ENCODE measurements at regions not wholly inside any gene's neighbourhood (a gene's known extent, or its start where the extent isn't known, plus 50 kb on each side); places are given as distances from the start of the nearest gene placed in this dataset.

DNA sequence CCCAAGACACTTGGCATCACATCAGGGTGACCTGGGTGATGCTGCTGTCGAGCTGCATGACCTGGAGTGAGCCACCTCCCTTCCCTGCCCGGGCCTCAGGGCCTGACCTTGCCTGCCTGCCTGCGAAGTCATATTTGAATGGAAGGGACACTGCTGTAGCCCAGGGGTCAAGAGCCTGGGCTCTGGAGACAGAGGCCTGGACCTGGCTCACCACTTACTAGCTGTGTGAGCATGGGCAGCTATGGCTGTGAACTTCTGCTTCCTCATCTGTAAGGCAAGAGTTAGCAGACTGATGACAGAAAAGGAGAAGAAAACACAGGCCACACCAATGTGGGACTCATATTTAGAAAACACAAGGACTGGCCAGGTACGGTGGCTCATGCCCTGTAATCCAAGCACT lies 118.7 kb downstream of the ZFP36L2 start:
- no peak for DNase-seq (ENCODE audit: low read depth)

DNA sequence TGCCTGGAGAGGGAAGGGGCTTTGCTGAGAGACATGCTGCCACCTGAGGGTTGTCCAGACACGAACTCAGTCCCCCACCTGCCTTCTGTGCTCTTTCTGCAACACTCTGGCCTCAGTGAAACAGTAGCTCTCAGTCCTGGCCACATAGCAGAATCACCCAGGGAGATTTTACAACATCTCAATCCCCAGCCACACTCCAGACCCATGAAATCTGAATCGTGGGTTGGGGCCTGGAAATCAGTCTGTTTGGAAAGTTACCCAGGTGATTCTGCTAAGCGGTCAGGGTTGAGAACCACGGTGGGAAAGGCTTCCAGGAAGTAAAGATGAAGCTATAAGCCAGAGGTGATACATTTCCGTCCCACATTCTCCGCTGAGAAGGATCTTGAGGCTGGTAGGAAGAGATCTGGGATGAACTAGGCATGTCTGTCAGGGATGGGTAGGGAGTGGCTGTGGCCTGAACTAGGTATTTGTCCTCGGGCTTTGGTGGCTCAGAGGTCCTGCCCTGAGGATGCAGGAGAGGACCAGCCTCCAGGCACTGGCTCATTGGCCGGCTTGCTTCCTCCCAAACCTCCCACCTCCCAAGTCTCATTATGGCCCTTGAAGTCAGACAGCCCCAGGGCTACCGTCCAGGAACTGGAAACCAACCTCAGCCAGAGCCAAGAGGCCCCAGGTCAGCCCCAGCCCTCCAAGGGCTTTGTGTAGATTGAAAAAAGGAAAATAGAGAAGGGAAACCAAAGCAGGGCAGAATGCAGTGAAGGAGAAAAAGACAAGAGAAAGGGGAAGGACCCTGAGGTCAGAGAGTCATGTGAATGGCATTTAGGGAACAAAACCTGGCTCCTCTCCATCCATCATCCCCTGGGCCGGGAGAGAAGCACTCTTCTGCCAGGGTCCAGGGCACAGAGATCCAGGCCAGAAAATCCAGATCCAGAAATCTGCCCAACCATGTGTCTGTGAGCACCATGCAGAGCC lies 119.6 kb downstream of the ZFP36L2 start:
- no peak for DNase-seq (ENCODE audit: low read depth)

DNA sequence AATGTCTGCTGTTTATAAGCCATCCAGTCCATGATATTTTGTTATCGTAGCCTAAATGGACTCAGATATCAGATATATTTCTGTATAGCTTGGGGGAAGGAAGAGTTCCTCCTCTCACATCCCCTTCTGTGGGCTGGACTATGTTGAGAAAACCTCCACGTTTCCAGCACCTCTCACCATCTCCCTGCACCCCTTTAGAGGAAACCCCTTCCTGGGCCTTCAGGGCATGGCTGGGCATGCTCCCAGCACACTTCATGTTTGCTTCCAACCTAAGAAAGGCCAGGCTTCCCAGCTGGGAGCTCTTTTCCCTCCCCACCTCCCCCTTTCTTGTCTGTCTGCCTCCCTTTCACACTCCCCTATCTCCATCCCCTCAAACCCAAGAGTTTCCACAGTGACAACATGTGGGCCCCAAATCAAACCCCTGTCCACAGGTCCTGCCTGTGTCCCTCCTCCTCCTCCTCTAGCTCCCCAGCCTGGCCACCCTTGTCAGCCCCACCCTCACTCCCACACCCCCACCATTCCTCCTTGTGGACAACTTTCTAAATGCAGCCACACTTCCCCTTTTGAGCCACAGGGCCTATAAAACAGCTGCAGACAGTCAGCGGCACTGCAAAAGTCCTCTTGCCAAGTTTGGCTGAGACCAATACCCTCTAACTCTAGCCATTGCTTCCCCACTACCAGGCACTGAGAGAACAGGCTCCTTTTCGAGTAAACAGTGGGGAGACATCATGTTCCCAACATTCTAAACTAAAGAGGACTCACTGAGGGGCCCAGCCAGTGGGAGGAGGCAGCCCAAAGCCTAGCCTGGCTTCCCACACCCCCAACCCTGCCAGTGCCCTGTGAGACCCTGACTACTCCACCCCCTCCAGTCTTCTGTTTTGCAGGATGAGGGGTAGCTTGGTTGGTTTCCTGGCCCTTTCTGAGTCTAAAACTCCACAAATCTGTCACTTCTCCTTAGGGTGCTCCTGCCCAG lies 120.5 kb downstream of the ZFP36L2 start:
- no peak for DNase-seq (ENCODE audit: low read depth)

DNA sequence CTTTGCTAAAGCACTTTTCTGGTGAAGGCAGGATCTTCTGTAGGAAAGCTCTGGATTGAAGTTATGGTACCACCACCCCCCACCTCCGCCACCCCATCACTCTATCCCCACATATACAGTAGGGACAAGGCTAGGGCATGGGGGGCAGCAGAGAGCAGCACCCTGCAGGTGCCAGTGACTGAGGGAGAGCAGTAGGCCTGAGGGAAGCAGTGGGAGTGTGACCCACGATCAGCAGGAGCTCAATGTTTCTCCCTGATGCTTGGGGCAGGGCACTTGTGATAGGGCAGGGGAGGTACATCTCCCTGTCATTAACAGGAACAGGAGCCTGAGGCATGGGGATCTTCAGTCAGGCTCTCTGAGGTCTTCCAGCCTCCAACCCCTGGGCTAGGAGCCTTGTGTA lies 121.6 kb downstream of the ZFP36L2 start:
- no peak for DNase-seq (ENCODE audit: low read depth)

DNA sequence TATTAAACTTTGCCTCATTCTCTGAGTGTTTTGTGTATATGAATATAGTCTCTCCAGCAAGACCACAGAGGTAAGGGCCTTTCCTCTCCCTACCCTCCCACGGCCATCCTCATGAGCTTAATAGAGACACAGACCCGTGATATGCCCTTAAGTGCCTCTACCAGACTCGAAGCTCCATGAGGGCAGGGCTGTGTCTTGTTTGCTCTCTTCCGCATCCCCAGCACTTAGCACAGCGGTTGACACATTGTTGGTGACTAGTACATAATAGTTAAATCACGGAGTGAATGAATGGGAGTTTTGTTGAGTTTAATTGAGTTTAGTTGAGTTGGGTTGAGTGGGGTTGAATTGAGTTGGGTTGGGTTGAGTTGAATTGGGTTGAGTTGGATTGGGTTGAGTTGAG lies 122.3 kb downstream of the ZFP36L2 start:
- no peak for DNase-seq (ENCODE audit: low read depth)

DNA sequence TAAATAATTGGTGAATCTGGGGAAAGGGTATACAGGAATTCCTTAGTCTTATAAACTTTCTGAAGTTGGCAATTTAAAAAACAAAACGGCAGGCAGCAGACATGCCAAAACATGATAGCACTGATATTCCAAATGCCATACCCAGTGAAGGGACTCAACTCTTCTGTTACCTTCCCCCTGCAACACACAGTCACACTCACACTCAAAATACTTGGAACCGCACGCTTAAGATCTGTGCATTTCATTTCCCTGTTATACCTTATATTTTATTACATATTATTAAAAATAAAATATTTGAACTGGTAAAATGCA lies 123.4 kb downstream of the ZFP36L2 start:
- DNase-seq (ENCODE audit: low read depth), result no peak

DNA sequence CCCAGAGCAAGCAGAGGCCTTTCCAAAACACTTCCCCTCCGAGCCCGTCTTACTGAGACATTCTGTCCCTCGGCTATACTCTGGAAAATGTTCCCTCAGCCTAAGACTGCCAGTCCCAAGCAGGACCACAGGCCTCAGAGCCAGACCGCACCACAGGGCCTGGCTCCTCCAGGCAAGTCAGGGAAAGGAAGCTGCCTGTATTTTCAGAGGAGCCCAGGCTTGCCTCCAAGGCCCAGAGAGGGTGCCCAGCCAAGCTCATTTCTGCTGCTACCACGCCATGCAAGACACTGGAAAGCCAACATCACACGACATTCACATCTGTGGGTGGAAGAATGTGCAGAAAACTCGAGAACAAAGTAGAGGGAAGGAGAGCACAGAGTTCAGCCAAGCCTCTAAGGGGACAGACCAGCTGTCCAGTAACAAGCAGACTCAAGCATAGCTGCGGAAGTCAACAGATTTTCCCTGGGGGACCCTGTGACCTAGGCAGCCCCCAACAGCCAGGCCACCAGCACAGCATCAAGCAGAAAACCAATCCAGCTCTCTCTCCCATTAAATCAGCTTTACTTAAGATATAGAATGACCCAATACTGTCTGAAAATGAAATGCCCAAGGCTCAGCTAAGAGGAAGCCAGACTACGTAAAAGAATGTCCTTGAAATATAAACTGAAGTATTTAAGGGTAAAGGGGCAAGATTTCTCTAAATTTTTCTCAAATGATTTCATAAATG lies 123.9 kb downstream of the ZFP36L2 start:
- no peak for DNase-seq (ENCODE audit: low read depth)

DNA sequence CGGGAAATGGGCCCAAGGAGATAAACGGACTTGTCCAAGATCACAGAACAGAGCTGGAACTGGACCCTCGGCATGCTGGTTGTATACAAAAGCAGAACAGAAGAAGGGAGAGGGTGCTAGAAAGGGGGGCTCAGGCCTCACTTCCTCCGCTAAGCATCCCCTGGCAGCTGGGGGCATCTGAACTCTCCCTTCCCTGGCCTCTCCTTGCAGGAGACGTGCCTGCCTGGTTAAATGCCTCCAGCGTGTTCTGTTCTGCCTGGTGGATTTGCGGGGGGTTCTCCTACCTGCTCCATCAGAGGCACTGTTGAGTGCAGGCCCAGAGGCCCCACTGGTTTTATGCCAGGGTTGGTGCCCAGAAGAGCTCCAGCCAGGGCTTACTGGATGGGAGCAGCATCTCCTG lies 124.7 kb downstream of the ZFP36L2 start:
- DNase-seq (ENCODE audit: low read depth), result no peak

DNA sequence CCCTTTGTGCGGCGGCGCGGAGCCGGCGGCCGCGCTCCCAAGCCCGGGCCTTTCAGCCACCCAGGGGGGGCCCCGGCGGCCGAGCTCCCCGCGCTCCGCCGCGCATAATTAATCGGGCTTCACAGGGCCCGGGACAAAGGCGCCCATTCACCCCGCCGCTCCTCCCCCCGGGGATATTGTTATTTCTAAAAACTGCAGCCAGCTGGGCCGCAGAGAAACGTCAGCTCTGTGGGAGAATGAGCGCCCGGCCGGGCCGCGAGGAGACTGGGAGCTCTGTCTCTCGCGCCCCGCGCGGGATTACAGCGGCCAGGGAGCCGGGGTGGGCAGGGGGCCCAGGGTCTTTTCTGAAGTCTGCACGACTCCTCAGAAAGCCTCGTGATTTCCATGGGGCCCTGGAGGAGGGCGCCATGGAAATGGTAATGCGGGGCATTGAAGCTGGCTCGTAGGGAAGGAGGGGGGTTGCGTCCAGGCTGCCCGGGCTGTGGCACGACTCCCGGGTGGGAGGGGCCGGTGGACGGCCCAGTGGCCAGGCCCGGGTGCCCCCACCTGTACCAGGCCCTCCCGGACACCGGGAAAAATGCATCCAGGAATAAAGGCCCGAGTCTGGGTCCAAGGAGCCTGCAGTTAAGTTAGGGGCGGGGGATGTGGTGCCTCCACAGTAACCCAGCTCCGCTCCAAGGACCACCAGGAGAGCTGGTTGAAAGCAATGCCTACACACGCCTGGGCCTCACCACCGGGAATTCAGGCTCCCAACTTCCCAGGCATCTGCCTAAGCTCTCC lies 125.3 kb downstream of the ZFP36L2 start:
- DNase-seq (ENCODE audit: low read depth), result no peak

DNA sequence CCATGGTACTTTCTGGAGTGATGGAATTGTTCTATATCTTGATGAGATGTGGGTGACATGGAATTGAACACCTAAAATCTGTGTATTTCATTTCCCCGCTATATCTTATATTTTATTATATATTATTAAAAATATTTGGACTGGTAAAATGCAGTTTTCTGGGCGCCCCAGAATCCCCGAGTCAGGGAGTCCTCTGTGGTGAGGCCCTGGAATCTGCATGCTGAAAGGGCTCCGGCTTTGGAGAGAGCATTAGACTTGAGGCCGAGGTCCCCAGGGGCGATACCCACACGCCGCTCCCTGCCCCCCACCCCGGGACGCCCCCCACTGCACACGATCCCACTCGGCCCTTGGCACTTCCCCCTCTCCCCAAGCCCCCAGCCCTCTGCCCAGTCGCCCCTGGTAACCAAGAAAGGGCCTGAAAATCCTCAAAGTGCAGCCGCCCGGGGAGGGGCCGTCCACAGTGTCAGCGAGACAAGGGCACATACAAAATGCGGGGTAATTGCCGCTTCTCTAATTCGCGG lies 126.0 kb downstream of the ZFP36L2 start:
- DNase-seq (ENCODE audit: low read depth), result no peak

DNA sequence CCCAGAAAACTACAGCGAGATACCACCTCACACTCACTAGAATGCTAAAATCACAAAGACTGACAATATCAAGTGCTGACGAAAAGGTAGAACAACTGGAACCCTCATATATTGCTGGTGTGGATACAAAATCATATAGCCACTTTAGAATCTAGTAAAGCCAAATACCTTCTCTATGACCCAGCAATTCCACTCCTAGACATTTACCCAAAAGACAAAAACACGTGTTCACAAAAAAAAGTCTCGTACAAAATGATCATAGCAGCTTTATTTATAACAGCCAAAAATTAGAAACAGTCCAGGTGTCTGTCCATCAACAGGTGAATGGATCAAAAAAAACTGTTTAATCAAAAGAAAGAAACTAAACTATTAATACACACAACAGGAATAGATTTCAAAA lies 126.6 kb downstream of the ZFP36L2 start:
- DNase-seq (ENCODE audit: low read depth), result no peak

DNA sequence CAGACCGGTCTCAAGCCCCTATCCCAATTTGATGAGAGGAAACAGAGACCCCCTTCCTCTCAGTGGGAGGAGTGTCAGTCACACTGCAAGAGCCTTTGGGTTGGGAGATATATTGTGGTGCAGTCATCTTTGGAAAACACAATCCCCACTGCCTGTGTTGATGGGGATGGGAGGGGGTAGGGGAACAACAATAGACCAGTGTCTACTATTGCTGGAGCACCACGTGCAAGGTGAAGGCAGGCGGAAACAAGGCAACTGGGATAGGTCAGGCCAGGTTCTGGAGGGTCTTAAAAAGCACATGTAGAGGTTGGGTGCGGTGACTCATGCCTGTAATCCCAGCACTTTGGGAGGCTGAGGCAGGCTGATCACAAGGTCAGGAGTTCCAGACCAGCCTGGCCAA lies 127.9 kb downstream of the ZFP36L2 start:
- DNase-seq (ENCODE audit: low read depth), result no peak

DNA sequence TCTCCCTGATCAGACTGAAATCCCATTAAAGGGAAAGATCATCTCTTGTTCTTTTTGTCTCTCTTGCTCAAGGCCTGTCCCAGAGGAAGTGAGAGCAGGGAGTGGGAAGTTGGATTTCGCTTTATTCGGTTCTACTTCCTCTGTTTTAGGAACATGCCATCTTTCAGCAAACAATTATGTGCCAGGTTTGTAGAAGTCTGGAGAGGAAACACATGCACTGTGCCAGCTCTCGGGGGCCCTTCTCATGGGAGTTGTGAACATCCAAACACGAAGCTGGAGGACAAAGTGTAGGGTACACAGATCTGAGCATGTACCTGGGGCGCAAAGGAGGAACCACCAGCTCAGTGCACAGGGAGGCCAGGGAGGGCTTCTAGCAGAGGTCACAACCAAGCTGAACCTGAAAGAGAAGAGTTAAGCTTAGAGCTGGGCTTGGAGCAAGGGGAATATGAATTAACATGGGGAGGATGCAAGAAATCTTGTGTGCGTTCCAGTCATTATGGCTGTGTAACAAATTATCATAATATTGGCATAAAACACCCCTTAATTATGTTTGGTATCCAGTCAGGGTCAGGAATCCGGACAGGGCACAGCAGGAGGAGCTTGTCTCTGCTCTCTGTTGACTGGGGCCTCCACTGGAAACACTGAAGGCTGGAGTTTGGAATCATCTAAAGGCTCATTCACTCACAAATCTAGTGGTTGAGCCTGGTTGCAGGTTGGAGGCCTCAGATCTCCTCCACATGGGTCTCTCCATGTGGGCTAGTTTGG lies 128.6 kb downstream of the ZFP36L2 start:
- no peak for DNase-seq (ENCODE audit: low read depth)

DNA sequence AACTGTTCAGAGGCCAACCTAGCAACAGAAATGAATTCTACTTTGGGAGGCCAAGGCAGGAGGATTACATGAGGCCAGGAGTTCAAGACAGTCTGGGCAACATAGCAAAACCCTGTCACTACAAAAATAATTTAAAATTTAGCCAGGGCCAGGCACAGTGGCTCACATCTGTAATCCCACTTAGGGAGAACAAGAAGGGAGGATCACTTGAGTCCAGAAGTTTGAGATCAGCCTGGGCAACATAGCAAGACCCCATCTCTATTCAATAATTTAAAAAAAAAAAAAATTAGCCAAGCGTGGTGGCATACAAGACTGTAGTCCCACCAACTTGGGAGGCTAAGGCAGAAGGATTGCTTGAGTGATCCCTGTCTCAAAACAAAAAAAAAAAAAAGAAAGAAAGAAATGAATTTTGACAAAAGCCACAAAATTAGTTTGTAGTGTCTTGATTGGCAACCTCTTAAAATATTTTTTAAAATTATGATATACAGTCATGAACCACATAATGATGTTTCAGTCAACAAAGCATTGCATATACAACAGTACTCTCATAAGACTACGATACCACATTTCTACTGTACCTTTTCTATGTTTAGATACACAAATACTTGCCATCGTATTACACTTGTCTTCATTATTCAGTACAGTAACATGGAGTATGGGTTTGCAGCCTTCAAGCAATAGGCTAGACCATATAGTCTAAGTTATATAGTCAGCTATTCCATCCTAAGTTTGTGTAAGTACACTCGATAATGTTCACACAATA lies 130.7 kb downstream of the ZFP36L2 start:
- no peak for DNase-seq (ENCODE audit: low read depth)

DNA sequence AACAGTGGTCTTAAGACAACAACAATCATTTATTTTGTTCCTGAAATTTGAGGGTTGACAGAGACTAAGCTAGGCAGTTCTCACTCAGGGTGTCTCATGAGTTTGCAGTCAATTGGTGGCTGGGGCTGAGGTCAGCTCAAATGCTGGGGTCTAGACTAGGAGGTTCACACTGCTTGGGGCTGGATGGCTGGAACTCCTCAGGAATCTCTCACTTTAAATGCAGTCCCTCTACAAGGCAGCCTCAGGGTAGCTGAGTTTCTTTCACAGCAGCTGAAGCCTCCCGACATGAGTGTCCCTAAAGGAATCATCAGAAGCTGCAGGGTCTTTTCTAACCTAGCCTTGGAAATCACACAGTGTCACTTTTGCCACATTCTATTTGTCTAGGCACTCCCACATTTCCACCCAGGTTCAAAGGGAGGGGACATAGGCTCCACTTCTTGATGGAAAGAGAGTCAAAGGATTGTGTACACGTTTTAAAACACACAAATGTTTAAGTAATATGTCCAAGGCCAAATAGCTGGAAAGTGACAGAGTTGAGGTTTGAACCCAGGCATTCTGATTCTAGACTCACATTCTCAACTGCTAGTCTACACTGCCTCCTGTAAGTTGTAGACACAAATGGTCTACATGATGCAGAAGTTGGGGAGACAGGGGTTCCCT lies 133.8 kb downstream of the ZFP36L2 start:
- no peak for DNase-seq (ENCODE audit: low read depth)

DNA sequence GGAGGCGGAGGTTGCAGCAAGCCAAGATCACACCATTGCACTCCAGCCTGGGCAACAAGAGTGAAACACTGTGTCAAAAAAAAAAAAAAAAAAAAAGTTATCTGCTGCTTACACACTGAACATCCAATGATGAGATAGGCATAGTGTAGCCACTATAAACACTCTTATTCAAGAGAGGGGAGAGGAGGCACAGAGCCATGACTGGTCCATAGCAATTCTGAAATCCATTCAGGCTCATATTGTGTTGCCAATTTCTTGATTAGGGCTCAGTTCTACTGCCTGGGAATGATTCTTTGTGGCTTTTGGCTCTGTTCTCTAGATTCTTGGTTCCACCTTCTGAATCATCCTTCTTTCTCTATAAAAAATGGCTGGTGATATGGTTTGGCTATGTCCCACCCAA lies 136.1 kb downstream of the ZFP36L2 start:
- DNase-seq (ENCODE audit: low read depth), result no peak

DNA sequence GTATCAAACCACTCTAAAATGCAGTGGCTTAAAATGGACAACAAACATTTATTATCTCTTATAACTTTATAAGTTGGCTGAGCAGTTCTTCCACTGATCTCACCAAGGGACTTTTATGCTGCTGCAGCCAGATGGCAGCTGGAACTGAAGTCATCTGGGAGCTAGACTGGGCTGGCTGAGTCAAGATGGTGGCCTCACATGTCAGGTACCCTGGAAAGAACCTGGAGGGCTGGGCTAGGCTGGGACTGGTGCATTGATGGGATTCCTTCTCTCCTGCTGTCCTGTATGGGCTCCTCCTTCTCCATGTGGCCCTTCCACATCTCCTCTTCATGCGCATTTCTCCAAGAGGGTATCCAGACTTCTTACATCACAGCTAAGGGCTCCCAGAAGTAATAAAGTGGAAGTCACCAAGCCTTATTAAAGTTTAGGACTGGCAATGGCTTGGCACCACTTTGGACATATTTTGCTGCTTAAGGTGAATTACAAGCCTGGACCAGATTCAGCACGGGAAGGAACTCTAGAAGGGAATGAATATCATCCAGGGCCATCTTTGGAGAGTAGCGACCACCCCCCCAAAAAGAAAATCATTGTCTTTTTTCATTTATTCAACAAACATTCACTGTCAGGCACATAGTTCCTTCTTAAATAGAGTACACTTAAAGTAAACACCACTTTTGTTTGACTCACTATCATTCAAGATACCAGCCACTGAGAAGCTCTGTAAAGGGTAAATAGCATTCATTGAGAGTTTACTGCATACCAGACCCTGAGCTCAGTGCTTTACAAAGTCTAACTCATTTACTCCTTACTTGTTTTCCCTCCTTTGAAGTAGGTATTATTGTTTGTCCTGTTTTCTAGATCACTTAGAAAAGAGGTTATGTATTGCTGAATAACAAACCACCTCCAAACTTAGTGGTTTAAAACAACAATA lies 138.0 kb downstream of the ZFP36L2 start:
- DNase-seq (ENCODE audit: low read depth), result no peak

DNA sequence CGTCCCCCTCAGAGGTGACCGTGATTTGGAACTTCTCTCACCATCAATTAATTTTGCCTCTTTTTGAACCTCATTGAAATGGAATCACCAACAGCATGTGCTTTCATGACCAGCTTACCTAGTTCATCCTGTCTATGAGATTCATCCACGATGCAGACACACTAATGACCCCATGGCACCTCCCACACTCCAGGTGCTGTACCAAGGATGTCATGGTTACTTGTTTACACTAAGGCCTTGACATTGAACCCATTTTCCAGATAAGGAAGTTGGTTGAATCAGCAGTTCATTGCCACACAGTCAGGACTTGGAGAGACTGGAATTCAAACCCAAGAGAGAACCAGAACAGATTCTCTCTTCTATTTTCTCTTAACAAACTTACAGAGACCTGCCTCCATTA lies 139.0 kb downstream of the ZFP36L2 start:
- no peak for DNase-seq (ENCODE audit: low read depth)
